ENCODE measurements at regions not wholly inside any gene's neighbourhood (a gene's known extent, or its start where the extent isn't known, plus 50 kb on each side); places are given as distances from the start of the nearest gene placed in this dataset.

DNA sequence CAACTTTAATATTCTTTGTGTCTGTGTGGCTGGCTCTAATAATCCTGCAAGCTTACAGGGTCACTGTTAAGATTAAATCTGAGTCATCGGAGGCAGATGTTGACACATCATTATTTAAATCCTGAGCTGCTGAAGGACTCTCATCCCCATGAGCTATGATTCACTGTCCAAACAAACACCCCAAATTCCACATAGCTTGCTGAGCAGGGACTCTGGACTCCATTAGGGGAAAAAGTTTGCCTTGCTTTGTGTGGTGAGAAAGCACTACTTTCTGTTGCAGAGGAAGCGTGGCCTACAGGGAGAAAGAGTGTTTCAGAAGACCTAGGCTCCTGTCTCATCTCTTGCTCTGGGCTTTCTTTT lies 213.7 kb downstream of the PDCD6IP start (continued):
- TF ChIP-seq CUX1 (IDR thresholded peaks at IDR 0.05; ENCODE audit: insufficient replicate concordance, low read depth, low read length) (no peak), TAF1 (IDR thresholded peaks at IDR 0.05; ENCODE audit: borderline replicate concordance, low read depth, low read length) (no peak), TCF7 (IDR thresholded peaks at IDR 0.05; ENCODE audit: borderline replicate concordance) (no peak), RBBP5 (conservative IDR thresholded peaks at IDR 0.05) (no peak), PKNOX1 (IDR thresholded peaks at IDR 0.05) (no peak), SUZ12 (IDR thresholded peaks at IDR 0.05; ENCODE audit: unreplicated experiment) (no peak)
- TF ChIP-seq, protein P1, sequence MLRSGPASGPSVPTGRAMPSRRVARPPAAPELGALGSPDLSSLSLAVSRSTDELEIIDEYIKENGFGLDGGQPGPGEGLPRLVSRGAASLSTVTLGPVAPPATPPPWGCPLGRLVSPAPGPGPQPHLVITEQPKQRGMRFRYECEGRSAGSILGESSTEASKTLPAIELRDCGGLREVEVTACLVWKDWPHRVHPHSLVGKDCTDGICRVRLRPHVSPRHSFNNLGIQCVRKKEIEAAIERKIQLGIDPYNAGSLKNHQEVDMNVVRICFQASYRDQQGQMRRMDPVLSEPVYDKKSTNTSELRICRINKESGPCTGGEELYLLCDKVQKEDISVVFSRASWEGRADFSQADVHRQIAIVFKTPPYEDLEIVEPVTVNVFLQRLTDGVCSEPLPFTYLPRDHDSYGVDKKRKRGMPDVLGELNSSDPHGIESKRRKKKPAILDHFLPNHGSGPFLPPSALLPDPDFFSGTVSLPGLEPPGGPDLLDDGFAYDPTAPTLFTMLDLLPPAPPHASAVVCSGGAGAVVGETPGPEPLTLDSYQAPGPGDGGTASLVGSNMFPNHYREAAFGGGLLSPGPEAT (IDR thresholded peaks at IDR 0.05; ENCODE audit: low read depth): no peak
